Hepatocyte (in vitro differentiated cells): ENCODE measurements at regions not wholly inside any gene's neighbourhood (a gene's known extent, or its start where the extent isn't known, plus 50 kb on each side); places are given as distances from the start of the nearest gene placed in this dataset.

ENCODE experiments used
- DNase-seq: peaks from one replicate; pipeline ENCODE4 v3.0.0-alpha.2; 2016; ENCODE audit warnings: low spot score
- H2AFZ ChIP-seq: fragments of 200-600 bp; sonication (generic); 2 replicates; pipeline ENCODE4 v1.6.0; 2016; ENCODE audit warnings: antibody characterized with exemption, mild to moderate bottlenecking
- H3K27ac ChIP-seq: fragments of 200-600 bp; sonication (generic); 2 replicates; pipeline ENCODE4 v1.5.1; 2016; ENCODE audit warnings: mild to moderate bottlenecking
- H3K27me3 ChIP-seq: fragments of 200-600 bp; sonication (generic); 2 replicates; pipeline ENCODE4 v1.6.1; 2016
- H3K36me3 ChIP-seq: fragments of 200-600 bp; sonication (generic); replicated peaks from 2 replicates; pipeline ENCODE4 v1.5.1; 2016; ENCODE audit warnings: low read depth; ENCODE audit not compliant: insufficient read depth
- H3K4me1 ChIP-seq: fragments of 200-600 bp; sonication (generic); 2 replicates; pipeline ENCODE4 v1.5.1; 2016; ENCODE audit warnings: mild to moderate bottlenecking, moderate library complexity; ENCODE audit not compliant: insufficient read depth
- H3K4me2 ChIP-seq: fragments of 200-600 bp; sonication (generic); 2 replicates; pipeline ENCODE4 v1.6.0; 2016
- H3K4me3 ChIP-seq: fragments of 200-600 bp; sonication (generic); 2 replicates; pipeline ENCODE4 v1.5.1; 2016; ENCODE audit warnings: mild to moderate bottlenecking
- H3K79me2 ChIP-seq: fragments of 200-600 bp; sonication (generic); 2 replicates; pipeline ENCODE4 v1.6.0; 2017; ENCODE audit warnings: mild to moderate bottlenecking
- H3K9me2 ChIP-seq: fragments of 200-600 bp; sonication (generic); replicated peaks from 2 replicates; pipeline ENCODE4 v1.6.0; 2017; ENCODE audit warnings: mild to moderate bottlenecking; ENCODE audit not compliant: insufficient read depth
- H3K9me3 ChIP-seq: fragments of 200-600 bp; sonication (generic); 2 replicates; pipeline ENCODE4 v1.5.1; 2016; ENCODE audit warnings: low read depth, mild to moderate bottlenecking
- H4K20me1 ChIP-seq: fragments of 200-600 bp; sonication (generic); 2 replicates; pipeline ENCODE4 v1.6.0; 2016; ENCODE audit warnings: mild to moderate bottlenecking; ENCODE audit not compliant: insufficient read depth, poor library complexity, severe bottlenecking
- EZH2 ChIP-seq: fragments of 200-600 bp; sonication (generic); IDR thresholded peaks from 2 replicates; pipeline ENCODE4 v1.6.1; 2016; ENCODE audit warnings: antibody characterized with exemption, mild to moderate bottlenecking, borderline replicate concordance
- EZH2phosphoT487 ChIP-seq: fragments of 200-600 bp; sonication (generic); IDR thresholded peaks from one replicate; pipeline ENCODE4 v1.6.1; 2018; ENCODE audit warnings: antibody characterized with exemption, mild to moderate bottlenecking, low read depth, moderate library complexity; ENCODE audit not compliant: unreplicated experiment, severe bottlenecking
- WGBS: methylation state at CpG from one replicate; pipeline ENCODE4 v1.1.6; 2016; ENCODE audit warnings: low lambda C conversion rate; ENCODE audit errors: missing lambda C conversion rate; 5-methylcytosine and 5-hydroxymethylcytosine counted together
- TF ChIP-seq, protein P1 (sequence below): fragments of 200-600 bp; sonication (generic); IDR thresholded peaks from 2 replicates; pipeline ENCODE4 v1.5.1; 2016; ENCODE audit warnings: antibody characterized with exemption, mild to moderate bottlenecking; ENCODE audit not compliant: poor library complexity

GRCh38 chr10:113407218-113407617, 145.6 kb upstream of the HABP2 start:
- Histone ChIP-seq H3K9me3 (no peaks in the 10 kb centered on the region), H3K27ac (no peak overlapping the region), H4K20me1 (no peaks in the 10 kb centered on the region), H2AFZ (no peak overlapping the region), H3K79me2 (no peaks in the 10 kb centered on the region), H3K36me3 (no peaks in the 10 kb centered on the region), H3K9me2 (no peaks in the 10 kb centered on the region), H3K4me3 (no peak overlapping the region), H3K4me1 (no peaks in the 10 kb centered on the region), H3K4me2 (no peak overlapping the region), H3K27me3 (no peaks in the 10 kb centered on the region)
- no peak for DNase-seq
- WGBS = 61% methylated on average over 7 of the region's 7 CpGs
- TF ChIP-seq, protein P1, sequence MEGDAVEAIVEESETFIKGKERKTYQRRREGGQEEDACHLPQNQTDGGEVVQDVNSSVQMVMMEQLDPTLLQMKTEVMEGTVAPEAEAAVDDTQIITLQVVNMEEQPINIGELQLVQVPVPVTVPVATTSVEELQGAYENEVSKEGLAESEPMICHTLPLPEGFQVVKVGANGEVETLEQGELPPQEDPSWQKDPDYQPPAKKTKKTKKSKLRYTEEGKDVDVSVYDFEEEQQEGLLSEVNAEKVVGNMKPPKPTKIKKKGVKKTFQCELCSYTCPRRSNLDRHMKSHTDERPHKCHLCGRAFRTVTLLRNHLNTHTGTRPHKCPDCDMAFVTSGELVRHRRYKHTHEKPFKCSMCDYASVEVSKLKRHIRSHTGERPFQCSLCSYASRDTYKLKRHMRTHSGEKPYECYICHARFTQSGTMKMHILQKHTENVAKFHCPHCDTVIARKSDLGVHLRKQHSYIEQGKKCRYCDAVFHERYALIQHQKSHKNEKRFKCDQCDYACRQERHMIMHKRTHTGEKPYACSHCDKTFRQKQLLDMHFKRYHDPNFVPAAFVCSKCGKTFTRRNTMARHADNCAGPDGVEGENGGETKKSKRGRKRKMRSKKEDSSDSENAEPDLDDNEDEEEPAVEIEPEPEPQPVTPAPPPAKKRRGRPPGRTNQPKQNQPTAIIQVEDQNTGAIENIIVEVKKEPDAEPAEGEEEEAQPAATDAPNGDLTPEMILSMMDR = no peak
- TF ChIP-seq EZH2phosphoT487 (no peak), EZH2 (no peak)

GRCh38 chr10:113409175-113409574, 143.7 kb upstream of the HABP2 start:
- no peaks in the 10 kb centered on the region for H3K9me2 ChIP-seq
- H3K27me3 ChIP-seq = no peaks in the 10 kb centered on the region
- H3K9me3 ChIP-seq = no peaks in the 10 kb centered on the region
- DNase-seq = no peak
- no peak overlapping the region for H2AFZ ChIP-seq
- WGBS = 92% methylated on average over 10 of the region's 10 CpGs
- H3K4me1 ChIP-seq = no peaks in the 10 kb centered on the region
- TF ChIP-seq EZH2 (no peak), EZH2phosphoT487 (no peak)
- TF ChIP-seq, protein P1 = no peak
- H3K36me3 ChIP-seq = no peaks in the 10 kb centered on the region
- no peak overlapping the region for H3K4me3 ChIP-seq
- H3K4me2 ChIP-seq = no peak overlapping the region
- H3K27ac ChIP-seq = no peak overlapping the region
- no peaks in the 10 kb centered on the region for H4K20me1 ChIP-seq
- H3K79me2 ChIP-seq = no peaks in the 10 kb centered on the region

DNA sequence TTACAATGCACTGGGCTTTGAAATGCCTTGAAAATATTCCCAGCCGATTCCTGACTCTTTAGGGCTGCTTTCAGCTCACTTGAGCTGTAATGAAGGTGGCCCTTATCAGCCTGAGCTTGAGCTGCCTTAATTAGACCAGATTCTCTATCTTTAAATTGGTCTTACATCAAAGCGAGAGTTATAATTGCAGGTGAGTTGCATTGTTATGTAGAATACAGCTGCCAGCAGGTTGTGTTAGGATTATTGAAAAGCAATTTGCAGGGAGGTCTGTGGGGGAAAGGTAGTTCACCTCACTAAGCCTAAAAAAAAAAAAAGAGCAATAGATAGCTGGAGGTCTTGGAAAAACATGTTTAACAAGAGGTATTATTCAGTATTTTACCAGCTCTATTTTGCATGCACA, 142.2 kb upstream of the HABP2 start:
- no peak for DNase-seq
- Histone ChIP-seq H3K27me3 (no peaks in the 10 kb centered on the region), H3K4me2 (no peak overlapping the region), H3K27ac (no peak overlapping the region), H3K36me3 (no peaks in the 10 kb centered on the region), H3K4me1 (no peaks in the 10 kb centered on the region), H4K20me1 (no peaks in the 10 kb centered on the region), H3K4me3 (no peak overlapping the region), H3K9me3 (no peaks in the 10 kb centered on the region), H2AFZ (no peak overlapping the region), H3K79me2 (no peaks in the 10 kb centered on the region), H3K9me2 (no peaks in the 10 kb centered on the region)
- WGBS = 35% methylated on average over 2 of the region's 2 CpGs
- TF ChIP-seq EZH2phosphoT487 (no peak), EZH2 (no peak)
- TF ChIP-seq, protein P1 = no peak

DNA sequence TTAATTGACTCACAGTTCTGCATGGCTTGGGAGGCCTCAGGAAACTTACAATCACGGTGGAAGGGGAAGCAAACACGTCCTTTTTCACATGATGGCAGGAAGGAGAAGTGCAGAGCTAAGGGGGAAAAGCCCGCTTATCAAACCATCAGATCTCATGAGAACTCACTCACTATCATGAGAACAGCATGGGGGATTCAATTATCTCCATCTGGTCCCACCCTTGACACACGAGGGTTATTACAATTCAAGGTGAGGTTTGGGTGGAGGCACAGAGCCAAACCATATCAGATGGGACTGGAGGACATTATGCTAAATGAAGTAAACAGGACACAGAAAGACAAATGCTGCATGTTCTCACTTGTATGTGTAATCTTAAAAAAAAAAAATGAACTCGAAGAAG, 141.4 kb upstream of the HABP2 start:
- Histone ChIP-seq H3K9me2 (no peaks in the 10 kb centered on the region), H3K36me3 (no peaks in the 10 kb centered on the region), H3K27ac (no peak overlapping the region), H3K4me3 (no peak overlapping the region), H2AFZ (no peak overlapping the region), H3K79me2 (no peaks in the 10 kb centered on the region), H3K4me2 (no peak overlapping the region), H3K9me3 (no peaks in the 10 kb centered on the region), H3K27me3 (no peaks in the 10 kb centered on the region), H3K4me1 (no peaks in the 10 kb centered on the region), H4K20me1 (no peaks in the 10 kb centered on the region)
- no peak for DNase-seq
- 29% methylated on average over 5 of the region's 5 CpGs for WGBS
- TF ChIP-seq EZH2 (no peak), EZH2phosphoT487 (no peak)
- TF ChIP-seq, protein P1 = no peak
